ENCODE measurements at regions not wholly inside any gene's neighbourhood (a gene's known extent, or its start where the extent isn't known, plus 50 kb on each side); places are given as distances from the start of the nearest gene placed in this dataset.

DNA sequence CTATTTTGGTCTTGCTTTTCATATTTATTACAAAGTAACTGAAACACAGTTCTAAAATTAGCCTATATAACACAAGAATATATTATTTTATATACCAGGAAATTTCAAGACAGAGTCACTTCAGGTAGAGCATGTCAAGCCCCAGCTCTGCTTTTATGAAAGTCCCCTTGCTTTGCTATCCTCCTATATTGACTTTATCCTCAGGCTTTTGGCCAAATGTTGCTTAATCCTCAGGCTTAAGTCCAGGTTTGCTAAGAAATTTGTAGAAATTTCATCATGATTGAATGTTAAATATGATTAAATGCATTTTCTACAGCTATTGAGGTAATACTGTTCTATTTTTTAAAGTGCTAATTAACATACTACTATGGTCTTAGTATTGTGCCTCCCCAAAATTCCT, 227.6 kb downstream of the FZD1 start:
- TF ChIP-seq RHOXF2B (CRISPR knock-in tag; conservative IDR thresholded peaks at IDR 0.05) (no peak), FOXJ3 (CRISPR knock-in tag; IDR thresholded peaks at IDR 0.05) (no peak), SMC3 (conservative IDR thresholded peaks at IDR 0.05; ENCODE audit: insufficient read depth, low read depth, low read length) (no peak), POLR2AphosphoS5 (IDR thresholded peaks at IDR 0.05; ENCODE audit: control insufficient read depth, insufficient read depth, low read depth, low read length) (no peak), ZNF23 (CRISPR knock-in tag; IDR thresholded peaks at IDR 0.05) (no peak), ESRRA (IDR thresholded peaks at IDR 0.05; ENCODE audit: borderline replicate concordance, low read depth) (no peak), IRF2 (CRISPR knock-in tag; IDR thresholded peaks at IDR 0.05) (no peak), CEBPB (tag; IDR thresholded peaks at IDR 0.05) (no peak)
- TF ChIP-seq, protein P1, sequence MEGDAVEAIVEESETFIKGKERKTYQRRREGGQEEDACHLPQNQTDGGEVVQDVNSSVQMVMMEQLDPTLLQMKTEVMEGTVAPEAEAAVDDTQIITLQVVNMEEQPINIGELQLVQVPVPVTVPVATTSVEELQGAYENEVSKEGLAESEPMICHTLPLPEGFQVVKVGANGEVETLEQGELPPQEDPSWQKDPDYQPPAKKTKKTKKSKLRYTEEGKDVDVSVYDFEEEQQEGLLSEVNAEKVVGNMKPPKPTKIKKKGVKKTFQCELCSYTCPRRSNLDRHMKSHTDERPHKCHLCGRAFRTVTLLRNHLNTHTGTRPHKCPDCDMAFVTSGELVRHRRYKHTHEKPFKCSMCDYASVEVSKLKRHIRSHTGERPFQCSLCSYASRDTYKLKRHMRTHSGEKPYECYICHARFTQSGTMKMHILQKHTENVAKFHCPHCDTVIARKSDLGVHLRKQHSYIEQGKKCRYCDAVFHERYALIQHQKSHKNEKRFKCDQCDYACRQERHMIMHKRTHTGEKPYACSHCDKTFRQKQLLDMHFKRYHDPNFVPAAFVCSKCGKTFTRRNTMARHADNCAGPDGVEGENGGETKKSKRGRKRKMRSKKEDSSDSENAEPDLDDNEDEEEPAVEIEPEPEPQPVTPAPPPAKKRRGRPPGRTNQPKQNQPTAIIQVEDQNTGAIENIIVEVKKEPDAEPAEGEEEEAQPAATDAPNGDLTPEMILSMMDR (IDR thresholded peaks at IDR 0.05 in 2 of 3, conservative IDR thresholded peaks at IDR 0.05 in 1 of 3; ENCODE audit: insufficient read depth in 2 of 3, low read depth in 1 of 3, low read length in 3 of 3) = no peak
- TF ChIP-seq, protein P2, sequence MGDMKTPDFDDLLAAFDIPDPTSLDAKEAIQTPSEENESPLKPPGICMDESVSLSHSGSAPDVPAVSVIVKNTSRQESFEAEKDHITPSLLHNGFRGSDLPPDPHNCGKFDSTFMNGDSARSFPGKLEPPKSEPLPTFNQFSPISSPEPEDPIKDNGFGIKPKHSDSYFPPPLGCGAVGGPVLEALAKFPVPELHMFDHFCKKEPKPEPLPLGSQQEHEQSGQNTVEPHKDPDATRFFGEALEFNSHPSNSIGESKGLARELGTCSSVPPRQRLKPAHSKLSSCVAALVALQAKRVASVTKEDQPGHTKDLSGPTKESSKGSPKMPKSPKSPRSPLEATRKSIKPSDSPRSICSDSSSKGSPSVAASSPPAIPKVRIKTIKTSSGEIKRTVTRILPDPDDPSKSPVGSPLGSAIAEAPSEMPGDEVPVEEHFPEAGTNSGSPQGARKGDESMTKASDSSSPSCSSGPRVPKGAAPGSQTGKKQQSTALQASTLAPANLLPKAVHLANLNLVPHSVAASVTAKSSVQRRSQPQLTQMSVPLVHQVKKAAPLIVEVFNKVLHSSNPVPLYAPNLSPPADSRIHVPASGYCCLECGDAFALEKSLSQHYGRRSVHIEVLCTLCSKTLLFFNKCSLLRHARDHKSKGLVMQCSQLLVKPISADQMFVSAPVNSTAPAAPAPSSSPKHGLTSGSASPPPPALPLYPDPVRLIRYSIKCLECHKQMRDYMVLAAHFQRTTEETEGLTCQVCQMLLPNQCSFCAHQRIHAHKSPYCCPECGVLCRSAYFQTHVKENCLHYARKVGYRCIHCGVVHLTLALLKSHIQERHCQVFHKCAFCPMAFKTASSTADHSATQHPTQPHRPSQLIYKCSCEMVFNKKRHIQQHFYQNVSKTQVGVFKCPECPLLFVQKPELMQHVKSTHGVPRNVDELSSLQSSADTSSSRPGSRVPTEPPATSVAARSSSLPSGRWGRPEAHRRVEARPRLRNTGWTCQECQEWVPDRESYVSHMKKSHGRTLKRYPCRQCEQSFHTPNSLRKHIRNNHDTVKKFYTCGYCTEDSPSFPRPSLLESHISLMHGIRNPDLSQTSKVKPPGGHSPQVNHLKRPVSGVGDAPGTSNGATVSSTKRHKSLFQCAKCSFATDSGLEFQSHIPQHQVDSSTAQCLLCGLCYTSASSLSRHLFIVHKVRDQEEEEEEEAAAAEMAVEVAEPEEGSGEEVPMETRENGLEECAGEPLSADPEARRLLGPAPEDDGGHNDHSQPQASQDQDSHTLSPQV (IDR thresholded peaks at IDR 0.05) = no peak
